H9 (cell line): ENCODE measurements at regions not wholly inside any gene's neighbourhood (a gene's known extent, or its start where the extent isn't known, plus 50 kb on each side); places are given as distances from the start of the nearest gene placed in this dataset.

Source experiments
- DNase-seq: peaks from one replicate; pipeline ENCODE4 v3.0.0-alpha.2; 2017
- H2AFZ ChIP-seq: one replicate; pipeline ENCODE4 v1.6.1; 2013; ENCODE audit warnings: mild to moderate bottlenecking, low read length, control low read depth, moderate library complexity
- H2AK5ac ChIP-seq: 2 replicates; pipeline ENCODE4 v1.6.1; 2013; ENCODE audit warnings: low read length, control low read depth, mixed read lengths; ENCODE audit not compliant: insufficient read length
- H2BK120ac ChIP-seq: one replicate; pipeline ENCODE4 v1.6.1; 2013; ENCODE audit warnings: low read depth, mild to moderate bottlenecking, low read length, control low read depth, inconsistent platforms; ENCODE audit not compliant: poor library complexity, severe bottlenecking
- H2BK12ac ChIP-seq: 2 replicates; pipeline ENCODE4 v1.6.1; 2013; ENCODE audit warnings: low read length, control low read depth, mixed read lengths, low read depth; ENCODE audit not compliant: insufficient read length
- H2BK15ac ChIP-seq: 2 replicates; pipeline ENCODE4 v1.6.1; 2013; ENCODE audit warnings: low read depth, low read length, control low read depth
- H2BK20ac ChIP-seq: one replicate; pipeline ENCODE4 v1.6.1; 2013; ENCODE audit warnings: low read depth, mild to moderate bottlenecking, low read length, control low read depth, inconsistent platforms; ENCODE audit not compliant: poor library complexity, severe bottlenecking
- H2BK5ac ChIP-seq: 2 replicates; pipeline ENCODE4 v1.6.1; 2013; ENCODE audit warnings: low read length, control low read depth, mixed read lengths; ENCODE audit not compliant: insufficient read length
- H3K14ac ChIP-seq: 2 replicates; pipeline ENCODE4 v1.6.1; 2013; ENCODE audit warnings: low read length, control low read depth; ENCODE audit not compliant: insufficient read depth
- H3K18ac ChIP-seq: 2 replicates; pipeline ENCODE4 v1.6.1; 2013; ENCODE audit warnings: low read depth, mild to moderate bottlenecking, mixed read lengths, low read length, control low read depth; ENCODE audit not compliant: insufficient read length
- H3K23ac ChIP-seq: 2 replicates; pipeline ENCODE4 v1.6.1; 2013; ENCODE audit warnings: low read length, control low read depth, mixed read lengths, low read depth; ENCODE audit not compliant: insufficient read length
- H3K23me2 ChIP-seq: 2 replicates; pipeline ENCODE4 v1.6.1; 2013; ENCODE audit warnings: low read depth, mild to moderate bottlenecking, mixed read lengths, low read length, control low read depth; ENCODE audit not compliant: insufficient read length, poor library complexity, severe bottlenecking
- H3K27ac ChIP-seq: 2 replicates; pipeline ENCODE4 v1.5.1; 2013; ENCODE audit warnings: low read length, control low read depth, mixed read lengths, low read depth; ENCODE audit not compliant: insufficient read length
- H3K27me3 ChIP-seq: 2 replicates; pipeline ENCODE4 v1.6.1; 2013; ENCODE audit warnings: low read length, control low read depth, inconsistent platforms; ENCODE audit not compliant: insufficient read depth
- H3K4ac ChIP-seq: 2 replicates; pipeline ENCODE4 v1.6.1; 2013; ENCODE audit warnings: low read depth, mild to moderate bottlenecking, control low read depth, inconsistent platforms, low read length, moderate library complexity
- H3K4me1 ChIP-seq: 2 replicates; pipeline ENCODE4 v1.6.1; 2013; ENCODE audit warnings: low read length, control low read depth, inconsistent platforms; ENCODE audit not compliant: insufficient read depth
- H3K4me2 ChIP-seq: 2 replicates; pipeline ENCODE4 v1.6.1; 2013; ENCODE audit warnings: low read length, control low read depth, mixed read lengths; ENCODE audit not compliant: insufficient read length, insufficient read depth
- H3K56ac ChIP-seq: 2 replicates; pipeline ENCODE4 v1.6.1; 2013; ENCODE audit warnings: low read depth, mild to moderate bottlenecking, mixed read lengths, low read length, control low read depth; ENCODE audit not compliant: insufficient read length
- H3K79me1 ChIP-seq: 2 replicates; pipeline ENCODE4 v1.6.1; 2013; ENCODE audit warnings: low read depth, mild to moderate bottlenecking, moderate library complexity, low read length, control low read depth, inconsistent platforms; ENCODE audit not compliant: insufficient read depth, poor library complexity, severe bottlenecking
- H3K79me2 ChIP-seq: 2 replicates; pipeline ENCODE4 v1.6.1; 2013; ENCODE audit warnings: low read length, control low read depth, inconsistent platforms; ENCODE audit not compliant: insufficient read depth
- H3K9ac ChIP-seq: 2 replicates; pipeline ENCODE4 v1.6.1; 2013; ENCODE audit warnings: low read length, control low read depth, mixed read lengths; ENCODE audit not compliant: insufficient read length; ENCODE audit errors: extremely low read depth
- H3K9me3 ChIP-seq: one replicate; pipeline ENCODE4 v1.6.1; 2013; ENCODE audit warnings: low read depth, low read length, inconsistent platforms; ENCODE audit not compliant: control insufficient read depth
- H3T11ph ChIP-seq: one replicate; pipeline ENCODE4 v1.6.1; 2013; ENCODE audit warnings: mild to moderate bottlenecking, low read length, control low read depth, inconsistent platforms
- H4K20me1 ChIP-seq: one replicate; pipeline ENCODE4 v1.6.1; 2013; ENCODE audit not compliant: control insufficient read depth, insufficient read length, insufficient read depth
- H4K5ac ChIP-seq: 2 replicates; pipeline ENCODE4 v1.6.1; 2013; ENCODE audit warnings: low read depth, mild to moderate bottlenecking, mixed read lengths, low read length, control low read depth; ENCODE audit not compliant: insufficient read length
- H4K8ac ChIP-seq: replicated peaks from 2 replicates; pipeline ENCODE4 v1.6.1; 2013; ENCODE audit warnings: low read length, control low read depth, mixed read lengths, low read depth; ENCODE audit not compliant: insufficient read length
- H4K91ac ChIP-seq: 2 replicates; pipeline ENCODE4 v1.6.1; 2013; ENCODE audit warnings: low read depth, mild to moderate bottlenecking, moderate library complexity, mixed read lengths, low read length, control low read depth; ENCODE audit not compliant: insufficient read length
- H3K27ac Mint-ChIP-seq, 3 experiments: 2 replicates in 2 of 3; 3 replicates in 1 of 3; pipeline ENCODE4 v1.8.0; 2020 to 2021; ENCODE audit warnings: mixed read lengths in 3 of 3, mild to moderate bottlenecking in 1 of 3, moderate library complexity in 1 of 3
- H3K27me3 Mint-ChIP-seq: 2 replicates; pipeline ENCODE4 v1.8.0; 2021; ENCODE audit warnings: low read depth, mild to moderate bottlenecking, moderate library complexity, mixed read lengths
- H3K36me3 Mint-ChIP-seq, 3 experiments: 2 replicates in 2 of 3; 3 replicates in 1 of 3; pipeline ENCODE4 v1.8.0; 2020 to 2021; ENCODE audit warnings: low read depth in 3 of 3, mixed read lengths in 3 of 3; ENCODE audit not compliant: insufficient read depth in 1 of 3
- H3K4me1 Mint-ChIP-seq, 2 experiments: 2 replicates each; pipeline ENCODE4 v1.8.0; 2020; ENCODE audit warnings: mixed read lengths in 2 of 2
- H3K4me3 Mint-ChIP-seq, 2 experiments: 2 replicates in 1 of 2; 3 replicates in 1 of 2; pipeline ENCODE4 v1.8.0; 2020 to 2021; ENCODE audit warnings: mild to moderate bottlenecking in 2 of 2, mixed read lengths in 2 of 2, moderate library complexity in 1 of 2
- H3K9me3 Mint-ChIP-seq, 2 experiments: 2 replicates in 1 of 2; 3 replicates in 1 of 2; pipeline ENCODE4 v1.8.0; 2020; ENCODE audit warnings: mild to moderate bottlenecking in 2 of 2, mixed read lengths in 2 of 2, moderate library complexity in 1 of 2
- WGBS: extraction: QIAGEN DNeasy Blood & Tissue Kit; methylation state at CpG from one replicate; pipeline ENCODE4 v1.1.7; 2013; ENCODE audit warnings: missing lambda C conversion rate, low lambda C conversion rate, mixed read lengths; ENCODE audit not compliant: insufficient read length; ENCODE audit errors: extremely low coverage; 5-methylcytosine and 5-hydroxymethylcytosine counted together
- TF ChIP-seq, protein P1 (sequence below): fragments of 200-600 bp; sonication (generic); conservative IDR thresholded peaks from 3 replicates; pipeline ENCODE4 v1.8.0; 2021; ENCODE audit warnings: antibody characterized with exemption, mild to moderate bottlenecking

DNA sequence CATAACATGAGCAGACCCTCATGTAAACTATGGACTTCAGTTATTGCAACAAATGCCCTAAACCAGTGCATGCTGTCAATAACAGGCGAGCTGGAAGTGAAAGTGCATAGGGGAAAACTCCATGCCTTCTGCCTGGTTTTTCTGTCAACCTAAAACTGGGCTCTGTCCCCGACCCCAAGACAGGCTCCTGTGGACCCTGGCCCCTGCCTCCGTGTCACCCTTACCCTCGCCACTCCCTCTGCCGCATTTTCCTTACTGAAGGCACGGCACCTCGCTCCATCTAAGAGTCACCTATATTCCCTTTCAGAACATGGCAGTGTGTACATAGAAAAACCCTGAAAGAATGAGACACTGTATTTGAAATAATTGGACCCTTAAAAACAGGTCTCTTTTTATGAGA lies 151.3 kb downstream of the SHANK2 start:
- Histone ChIP-seq H2AFZ (no peak overlapping the region), H3K79me1 (no peaks in the 10 kb centered on the region), H3K27me3 (no peaks in the 10 kb centered on the region), H3K27ac (no peak overlapping the region), H3K79me2 (no peaks in the 10 kb centered on the region), H3K4me1 (no peaks in the 10 kb centered on the region), H2BK12ac (no peak overlapping the region), H3K9me3 (no peaks in the 10 kb centered on the region), H3K23me2 (no peaks in the 10 kb centered on the region), H3T11ph (no peak overlapping the region), H2BK120ac (no peak overlapping the region), H4K91ac (no peak overlapping the region), H3K9ac (no peak overlapping the region), H4K8ac (no peak overlapping the region), H3K14ac (no peak overlapping the region), H2AK5ac (no peak overlapping the region), H4K5ac (no peak overlapping the region), H3K56ac (no peak overlapping the region), H3K4ac (no peak overlapping the region), H2BK20ac (no peak overlapping the region), H3K18ac (no peak overlapping the region), H3K23ac (no peak overlapping the region), H2BK15ac (no peak overlapping the region), H2BK5ac (no peak overlapping the region), H3K4me2 (no peak overlapping the region), H4K20me1 (no peaks in the 10 kb centered on the region)
- Mint-ChIP-seq H3K9me3 (no peaks in the 10 kb centered on the region), H3K4me1 (0 out of 4 replicates have a peak, but pooled peaks cover 0 to 2% of the 10 kb centered on the region in 2 experiments), H3K27me3 (peaks cover 2% of the 10 kb centered on the region; the same call in 1 of the 2 replicates), H3K36me3 (peaks cover 15 to 21% (median 18%) of the 10 kb centered on the region in 3 experiments), H3K27ac (peak overlapping the region in 1 of 3 experiments; percentile 93; a peak in 1 of 7 replicates), H3K4me3 (no peak overlapping the region)
- no peak for DNase-seq
- WGBS, result no CpG with 5 or more reads among the region's 7 CpGs
- TF ChIP-seq, protein P1, sequence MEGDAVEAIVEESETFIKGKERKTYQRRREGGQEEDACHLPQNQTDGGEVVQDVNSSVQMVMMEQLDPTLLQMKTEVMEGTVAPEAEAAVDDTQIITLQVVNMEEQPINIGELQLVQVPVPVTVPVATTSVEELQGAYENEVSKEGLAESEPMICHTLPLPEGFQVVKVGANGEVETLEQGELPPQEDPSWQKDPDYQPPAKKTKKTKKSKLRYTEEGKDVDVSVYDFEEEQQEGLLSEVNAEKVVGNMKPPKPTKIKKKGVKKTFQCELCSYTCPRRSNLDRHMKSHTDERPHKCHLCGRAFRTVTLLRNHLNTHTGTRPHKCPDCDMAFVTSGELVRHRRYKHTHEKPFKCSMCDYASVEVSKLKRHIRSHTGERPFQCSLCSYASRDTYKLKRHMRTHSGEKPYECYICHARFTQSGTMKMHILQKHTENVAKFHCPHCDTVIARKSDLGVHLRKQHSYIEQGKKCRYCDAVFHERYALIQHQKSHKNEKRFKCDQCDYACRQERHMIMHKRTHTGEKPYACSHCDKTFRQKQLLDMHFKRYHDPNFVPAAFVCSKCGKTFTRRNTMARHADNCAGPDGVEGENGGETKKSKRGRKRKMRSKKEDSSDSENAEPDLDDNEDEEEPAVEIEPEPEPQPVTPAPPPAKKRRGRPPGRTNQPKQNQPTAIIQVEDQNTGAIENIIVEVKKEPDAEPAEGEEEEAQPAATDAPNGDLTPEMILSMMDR, result no peak
